GM12891 (cell line): ENCODE measurements at regions not wholly inside any gene's neighbourhood (a gene's known extent, or its start where the extent isn't known, plus 50 kb on each side); places are given as distances from the start of the nearest gene placed in this dataset.
"Not testable (repeated sequence)": the region's sequence is repeated elsewhere in the genome, so short reads cannot be mapped to it uniquely, and the experiment has no call there.

Experiments
- DNase-seq: peaks from one replicate; pipeline ENCODE4 v3.0.0; 2011; ENCODE audit warnings: low spot score; ENCODE audit not compliant: insufficient read length
- FAIRE-seq: peaks from 2 replicates; lab custom pipeline; 2011; peaks lifted over from hg19 to GRCh38; lab: Jason Lieb, UNC
- PAX5 ChIP-seq: IDR thresholded peaks from 2 replicates; pipeline ENCODE4 v1.6.1; 2011; ENCODE audit warnings: low read length, moderate library complexity, mild to moderate bottlenecking; ENCODE audit not compliant: insufficient read depth, severe bottlenecking
- POLR2A ChIP-seq: IDR thresholded peaks from 2 replicates; pipeline ENCODE4 v1.6.1; 2011; ENCODE audit warnings: low read depth, low read length, control low read depth
- POLR2AphosphoS5 ChIP-seq: IDR thresholded peaks from 2 replicates; pipeline ENCODE4 v1.6.1; 2011; ENCODE audit warnings: low read depth, low read length, control low read depth
- POU2F2 ChIP-seq: IDR thresholded peaks from 2 replicates; pipeline ENCODE4 v1.6.1; 2011; ENCODE audit warnings: low read depth, mild to moderate bottlenecking, control low read depth, low read length, moderate library complexity
- SPI1 ChIP-seq: IDR thresholded peaks from 2 replicates; pipeline ENCODE4 v1.6.1; 2011; ENCODE audit warnings: low read depth, low read length, control low read depth
- TAF1 ChIP-seq: IDR thresholded peaks from 2 replicates; pipeline ENCODE4 v1.6.1; 2011; ENCODE audit warnings: low read depth, low read length, control low read depth

- DNase-seq (no peak), FAIRE-seq (peak; percentile 86)
- TF ChIP-seq POLR2AphosphoS5 = no peak
- no peak for TF ChIP-seq POLR2A
- TF ChIP-seq TAF1 = no peak
- TF ChIP-seq POU2F2 = peak; percentile 3; the same call in 1 of the 2 replicates
- no peak for TF ChIP-seq SPI1
- no peak for TF ChIP-seq PAX5
Observed at GRCh38 chr13:22933571-22934181, 247.1 kb upstream of the SGCG start.

GRCh38 chr13:22934744-22935523 lies 245.8 kb upstream of the SGCG start:
- no peak for DNase-seq
- no peak for TF ChIP-seq POLR2A
- no peak for TF ChIP-seq SPI1
- FAIRE-seq = no peak

GRCh38 chr13:22936228-22936627 lies 244.6 kb upstream of the SGCG start:
- TF ChIP-seq PAX5 (no peak), POLR2AphosphoS5 (no peak), POU2F2 (no peak), SPI1 (no peak), TAF1 (no peak), POLR2A (no peak)
- DNase-seq = no peak
- FAIRE-seq = no peak

- no peak for FAIRE-seq
- no peak for TF ChIP-seq POLR2A
- no peak for TF ChIP-seq PAX5
- TF ChIP-seq TAF1 = no peak
- no peak for TF ChIP-seq POU2F2
- TF ChIP-seq SPI1 = no peak
Observed at GRCh38 chr13:22937241-22937640, 243.5 kb upstream of the SGCG start.

GRCh38 chr13:22937953-22938352 lies 242.8 kb upstream of the SGCG start:
- no peak for FAIRE-seq
- no peak for TF ChIP-seq PAX5
- TF ChIP-seq POLR2AphosphoS5 = no peak
- TF ChIP-seq POU2F2 = no peak
- no peak for TF ChIP-seq SPI1
- no peak for TF ChIP-seq TAF1
- TF ChIP-seq POLR2A = no peak
- no peak for DNase-seq

More at GRCh38 chr13:22937241-22937640, 243.5 kb upstream of the SGCG start:
- no peak for DNase-seq

DNA sequence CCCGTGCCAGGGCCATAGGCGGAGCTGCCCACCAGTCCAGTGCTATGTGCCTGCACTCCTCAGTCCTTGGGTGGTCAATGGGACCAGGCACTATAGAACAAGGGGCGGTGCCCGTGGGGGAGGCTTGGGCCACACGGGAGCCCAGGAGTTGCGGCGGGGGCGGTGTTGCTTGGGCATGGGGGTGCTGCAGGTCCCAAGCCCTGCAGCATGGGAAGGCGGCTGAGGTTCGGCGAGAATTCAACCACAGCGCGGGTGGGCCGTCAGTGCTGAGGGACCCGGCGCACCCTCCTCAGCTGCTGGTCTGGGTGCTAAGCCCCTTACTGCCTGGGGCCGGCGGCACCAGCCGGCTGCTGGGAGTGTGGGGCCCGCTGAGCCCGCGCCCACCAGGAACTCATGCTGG lies 242.2 kb upstream of the SGCG start:
- no peak for TF ChIP-seq POLR2A
- no peak for DNase-seq
- FAIRE-seq = no peak

DNA sequence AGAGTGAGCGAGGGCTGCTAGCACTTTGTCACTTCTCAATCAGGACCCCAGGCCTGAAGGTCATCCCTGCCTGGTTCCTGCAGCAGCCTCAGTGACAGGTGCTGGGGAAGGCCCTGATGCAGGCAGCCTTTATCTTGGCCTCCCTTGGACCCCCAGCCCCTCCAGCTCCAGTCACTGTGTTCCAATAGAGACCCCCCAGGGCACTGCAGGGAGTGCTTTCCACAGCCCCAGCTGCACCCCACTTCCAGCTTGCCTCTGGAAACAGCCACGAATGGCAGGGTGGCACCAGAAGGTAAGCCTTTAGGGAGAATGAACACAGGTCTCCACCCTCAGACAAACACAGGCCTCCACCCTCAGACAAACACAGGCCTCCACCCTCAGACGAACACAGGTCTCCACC lies 241.6 kb upstream of the SGCG start:
- DNase-seq (no peak), FAIRE-seq (no peak)
- TF ChIP-seq TAF1 (no peak), POLR2AphosphoS5 (no peak), POLR2A (no peak), SPI1 (no peak), PAX5 (no peak), POU2F2 (no peak)

GRCh38 chr13:22940090-22940710 lies 240.6 kb upstream of the SGCG start:
- TF ChIP-seq PAX5 = no peak
- TF ChIP-seq TAF1 = no peak
- TF ChIP-seq POLR2AphosphoS5 = no peak
- no peak for TF ChIP-seq SPI1
- TF ChIP-seq POLR2A = no peak
- TF ChIP-seq POU2F2 = no peak
- DNase-seq (no peak), FAIRE-seq (no peak)

DNA sequence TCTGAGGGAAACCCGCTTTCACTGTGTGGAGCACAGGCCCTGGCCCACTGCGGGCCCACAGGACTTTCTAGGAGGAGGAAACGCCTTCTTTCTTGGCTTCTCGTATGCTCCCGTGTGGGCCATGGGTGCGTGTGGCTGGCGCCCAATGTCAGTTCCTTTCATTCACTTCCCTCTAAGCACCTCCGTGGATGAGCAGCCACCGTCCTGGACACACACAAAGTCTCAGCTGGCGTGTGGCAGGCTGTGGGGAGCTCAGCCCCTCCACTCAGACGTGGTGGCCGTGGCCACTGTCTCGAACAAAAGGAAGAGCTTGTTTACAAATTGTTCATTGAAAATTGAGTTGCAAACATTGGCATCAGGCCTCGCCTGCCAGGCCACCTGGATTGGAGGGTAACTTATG lies 240.0 kb upstream of the SGCG start:
- no peak for TF ChIP-seq TAF1
- TF ChIP-seq POU2F2 = no peak
- no peak for TF ChIP-seq PAX5
- TF ChIP-seq POLR2A = no peak
- no peak for TF ChIP-seq POLR2AphosphoS5
- TF ChIP-seq SPI1 = no peak
- FAIRE-seq (no peak), DNase-seq (no peak)

DNA sequence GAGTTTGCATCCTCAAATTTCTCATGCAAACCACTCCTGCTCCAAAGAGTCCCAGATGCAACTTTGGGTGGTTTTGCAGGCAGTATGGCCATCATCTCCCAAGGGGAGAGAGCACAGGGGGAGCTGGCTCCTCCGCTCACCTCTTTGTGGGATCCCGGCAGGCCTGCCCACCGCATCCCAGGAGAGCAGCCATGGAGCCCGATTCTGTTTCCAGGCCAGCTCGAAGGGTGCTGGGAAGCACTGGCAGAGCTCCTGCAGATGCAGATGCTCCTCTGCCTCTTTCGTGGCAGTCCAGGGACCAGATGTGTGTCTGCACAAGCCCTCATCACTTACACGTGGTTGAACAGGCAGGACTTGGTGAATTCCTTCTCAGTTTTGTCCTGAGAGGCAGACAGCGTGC lies 239.3 kb upstream of the SGCG start:
- DNase-seq = not testable (repeated sequence)
- FAIRE-seq = peak; percentile 45

GRCh38 chr13:22942831-22943230 lies 237.9 kb upstream of the SGCG start:
- FAIRE-seq, DNase-seq: not testable (repeated sequence)
